Panc1 (cell line): ENCODE measurements at regions not wholly inside any gene's neighbourhood (a gene's known extent, or its start where the extent isn't known, plus 50 kb on each side); places are given as distances from the start of the nearest gene placed in this dataset.

Source experiments
- ATAC-seq: fragments of 200-7000 bp; cut with Tn5 transposase; 2 replicates; pipeline ENCODE4 v1.9.1; 2020; ENCODE audit warnings: mild to moderate bottlenecking, moderate library complexity
- BruUV-seq: library from RNA; stranded (reverse); fragments of 400-500 nt; replicated peaks from 2 replicates; lab custom pipeline; 2021; lab: Mats Ljungman, UMichigan
- CTCF ChIA-PET: fragments of 300-600 bp; sonication (Branson Sonifier 250); formaldehyde crosslinking; loops from one replicate; lab custom pipeline; 2022; ENCODE audit warnings: antibody characterized with exemption; lab: Charles Lee
- POLR2A ChIA-PET: fragments of 300-600 bp; sonication (Branson Sonifier 250); formaldehyde crosslinking; loops from one replicate; lab custom pipeline; 2022; ENCODE audit warnings: antibody characterized with exemption; lab: Charles Lee
- DNase-seq: peaks from one replicate; pipeline ENCODE4 v3.0.0-alpha.2; 2010; ENCODE audit warnings: low read depth, low spot score
- H3K27ac ChIP-seq: 2 replicates; pipeline ENCODE4 v1.5.1; 2011; ENCODE audit warnings: mild to moderate bottlenecking, low read length, inconsistent platforms
- H3K27me3 ChIP-seq: fragments of 200-500 bp; sonication (Bioruptor generic); 2 replicates; pipeline ENCODE4 v1.6.0; 2014; ENCODE audit warnings: low read length, inconsistent platforms; ENCODE audit not compliant: control insufficient read depth, insufficient read depth
- H3K36me3 ChIP-seq: fragments of 200-500 bp; sonication (Bioruptor generic); 2 replicates; pipeline ENCODE4 v1.5.1; 2014; ENCODE audit warnings: inconsistent platforms, mild to moderate bottlenecking, low read length, moderate library complexity; ENCODE audit not compliant: control insufficient read depth, insufficient read depth
- H3K4me1 ChIP-seq: 2 replicates; pipeline ENCODE4 v1.5.1; 2011; ENCODE audit warnings: inconsistent platforms, mild to moderate bottlenecking, low read length, moderate library complexity; ENCODE audit not compliant: control insufficient read depth, insufficient read depth
- H3K4me3 ChIP-seq, 2 experiments: 2 replicates each; pipeline ENCODE4 v1.5.1; 2011 to 2012; ENCODE audit warnings: low read depth in 2 of 2, low read length in 2 of 2, mild to moderate bottlenecking in 2 of 2, inconsistent platforms in 1 of 2, moderate library complexity in 1 of 2
- H3K9me3 ChIP-seq: fragments of 200-500 bp; sonication (Bioruptor generic); 2 replicates; pipeline ENCODE4 v1.5.1; 2014; ENCODE audit warnings: low read depth, mild to moderate bottlenecking, inconsistent platforms, low read length, moderate library complexity; ENCODE audit not compliant: control insufficient read depth, insufficient read depth
- CTCF ChIP-seq: fragments of 450-650 bp; IDR thresholded peaks from 2 replicates; pipeline ENCODE4 v1.5.1; 2017; ENCODE audit warnings: mild to moderate bottlenecking
- POLR2AphosphoS5 ChIP-seq: IDR thresholded peaks from 2 replicates; pipeline ENCODE4 v1.6.1; 2012; ENCODE audit warnings: mild to moderate bottlenecking, low read depth, low read length, moderate library complexity
- REST ChIP-seq, 2 experiments: IDR thresholded peaks; 2 replicates each; pipeline ENCODE4 v1.6.1; 2011 to 2012; ENCODE audit warnings: low read depth in 2 of 2, control low read depth in 1 of 2, low read length in 1 of 2, mild to moderate bottlenecking in 1 of 2, moderate library complexity in 1 of 2; ENCODE audit not compliant: insufficient read depth in 1 of 2
- SIN3A ChIP-seq: IDR thresholded peaks from 2 replicates; pipeline ENCODE4 v1.6.1; 2012; ENCODE audit warnings: low read depth, mild to moderate bottlenecking, low read length, moderate library complexity, borderline replicate concordance; ENCODE audit not compliant: insufficient read depth
- TCF7L2 ChIP-seq: IDR thresholded peaks from 2 replicates; pipeline ENCODE4 v1.6.1; 2011; ENCODE audit warnings: mild to moderate bottlenecking, low read depth, low read length, inconsistent platforms
- in situ Hi-C: cut with HindIII; loops from 2 replicates; pipeline ENCODE4 v1.10.0; 2016; ENCODE audit warnings: low sequenced_read_pairs, low pct_unique_long_range_greater_than_20kb
- intact Hi-C: fragments of 100-400 bp; cut with micrococcal nuclease; formaldehyde crosslinking; loops from one replicate; pipeline ENCODE4 v1.10.0; 2022; ENCODE audit not compliant: unreplicated experiment

GRCh38 chr1:221921936-221922335 is 180.0 kb upstream of the DUSP10 start:
- H3K27ac ChIP-seq = no peak overlapping the region
- no peaks in the 10 kb centered on the region for H3K36me3 ChIP-seq
- TF ChIP-seq REST (IDR thresholded peaks at IDR 0.05; ENCODE audit: insufficient read depth in 1 of 2, low read depth in 2 of 2, low read length in 1 of 2) = no peak
- TF ChIP-seq POLR2AphosphoS5 = no peak
- TF ChIP-seq TCF7L2 = no peak
- TF ChIP-seq SIN3A = no peak
- TF ChIP-seq CTCF = no peak
- intact Hi-C loops (no loop called here), in situ Hi-C loops (no loop called here)
- ChIA-PET CTCF (no interaction called here), POLR2A (no interaction called here)
- H3K4me3 ChIP-seq = no peak overlapping the region
- DNase-seq (no peak), ATAC-seq (no peak)
- no peaks in the 10 kb centered on the region for H3K4me1 ChIP-seq
- no TSS peak for BruUV-seq
- H3K9me3 ChIP-seq = no peaks in the 10 kb centered on the region
- H3K27me3 ChIP-seq = no peaks in the 10 kb centered on the region

GRCh38 chr1:221919743-221920142 is 177.9 kb upstream of the DUSP10 start:
- intact Hi-C loops = no loop called here
- CTCF ChIA-PET = no interaction called here
- Histone ChIP-seq H3K27ac (no peak overlapping the region), H3K4me3 (no peak overlapping the region), H3K27me3 (no peaks in the 10 kb centered on the region), H3K4me1 (no peaks in the 10 kb centered on the region), H3K9me3 (no peaks in the 10 kb centered on the region), H3K36me3 (no peaks in the 10 kb centered on the region)
- DNase-seq (no peak), ATAC-seq (no peak)
- in situ Hi-C loops = no loop called here
- POLR2A ChIA-PET = no interaction called here
- BruUV-seq = no TSS peak
- no peak for TF ChIP-seq REST (IDR thresholded peaks at IDR 0.05; ENCODE audit: insufficient read depth in 1 of 2, low read depth in 2 of 2, low read length in 1 of 2)
- TF ChIP-seq SIN3A = no peak
- no peak for TF ChIP-seq TCF7L2
- TF ChIP-seq POLR2AphosphoS5 = no peak
- no peak for TF ChIP-seq CTCF
